ENCODE measurements at regions not wholly inside any gene's neighbourhood (a gene's known extent, or its start where the extent isn't known, plus 50 kb on each side); places are given as distances from the start of the nearest gene placed in this dataset.

DNA sequence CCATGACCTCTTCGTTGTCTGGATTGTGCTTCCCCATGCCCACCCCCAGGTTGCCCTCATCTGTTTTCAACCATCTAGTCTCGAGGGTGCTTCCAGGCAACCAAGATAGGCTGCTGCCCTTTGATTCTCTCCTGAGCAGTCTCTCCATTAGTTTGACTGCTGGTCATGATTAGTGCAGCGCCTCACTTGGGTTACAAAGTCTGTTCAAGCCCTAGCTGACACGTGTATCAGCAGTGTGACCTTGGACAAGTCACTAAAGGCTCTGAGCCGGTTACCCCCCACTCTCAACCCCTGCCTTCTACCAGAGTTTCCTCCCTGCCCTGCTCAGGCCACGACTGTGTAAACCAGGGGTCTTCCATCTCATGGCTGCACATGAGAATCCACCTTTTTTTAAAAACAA lies 185.3 kb upstream of the PWP1 start:
- in situ Hi-C loops (cut with MboI), result no loop called here
- H3K4me1 ChIP-seq (replicated peaks in 1 of 2; ENCODE audit: control insufficient read depth in 2 of 2, insufficient read depth in 2 of 2, low read length in 2 of 2), result no peaks in the 10 kb centered on the region
- intact Hi-C loops (cut with micrococcal nuclease), result no loop called here
- no peaks in the 10 kb centered on the region for H3K79me2 ChIP-seq (ENCODE audit: control insufficient read depth, insufficient read depth, low read length)
- ChIA-PET CTCF (ENCODE audit: low intra/inter-chr PET ratio) (no interaction called here), POLR2A (no interaction called here)
- no peaks in the 10 kb centered on the region for H3K9me3 ChIP-seq (replicated peaks; ENCODE audit: control insufficient read depth, insufficient read depth, low read depth, low read length)
- no peaks in the 10 kb centered on the region for H3K9me1 ChIP-seq (ENCODE audit: control insufficient read depth, insufficient read depth, low read length)
- no peak overlapping the region for H3K9ac ChIP-seq (ENCODE audit: insufficient read depth in 1 of 2, low read depth in 2 of 2, low read length in 2 of 2)
- peaks cover 2 to 11% of the 10 kb centered on the region in 2 experiments; a peak in 2 of 5 replicates for H3K27me3 ChIP-seq (ENCODE audit: control insufficient read depth in 2 of 2, insufficient read depth in 2 of 2, low read length in 2 of 2)
- WGBS (ENCODE audit: insufficient coverage, low coverage, missing lambda C conversion rate), result 1% methylated on average over 6 of the region's 6 CpGs
- FAIRE-seq (no peak), DNase-seq (ENCODE audit: extremely low read depth in 1 of 4, low spot score in 3 of 4) (no peak), ATAC-seq (no peak)
- no TSS peak for BruUV-seq (replicated peaks)
- no peak for TF ChIP-seq RBM15 (IDR thresholded peaks at IDR 0.05; ENCODE audit: insufficient read depth, low read length)
- TF ChIP-seq ZNF354B (CRISPR knock-in tag; IDR thresholded peaks at IDR 0.05), result no peak
- no peak for TF ChIP-seq ZFP30 (CRISPR knock-in tag; IDR thresholded peaks at IDR 0.05; ENCODE audit: borderline replicate concordance)
- TF ChIP-seq FOXA1 (IDR thresholded peaks at IDR 0.05; ENCODE audit: borderline replicate concordance), result no peak
- TF ChIP-seq NCOA2 (IDR thresholded peaks at IDR 0.05; ENCODE audit: partially characterized antibody in 2 of 2), result no peak
- no peaks in the 10 kb centered on the region; the same call in 1 of the 2 replicates for H4K20me1 ChIP-seq (replicated peaks; ENCODE audit: control insufficient read depth, insufficient read depth, low read length)
- H2AFZ ChIP-seq (ENCODE audit: low read depth, low read length), result no peak overlapping the region
- H3K27ac ChIP-seq (ENCODE audit: extremely low read depth, low read depth, low read length), result no peak overlapping the region
- no peak overlapping the region for H3K4me3 ChIP-seq
- no peaks in the 10 kb centered on the region for H3K36me3 ChIP-seq (ENCODE audit: control insufficient read depth, insufficient read depth, low read length)
- no peak overlapping the region for H3K4me2 ChIP-seq (ENCODE audit: insufficient read depth, low read length)

DNA sequence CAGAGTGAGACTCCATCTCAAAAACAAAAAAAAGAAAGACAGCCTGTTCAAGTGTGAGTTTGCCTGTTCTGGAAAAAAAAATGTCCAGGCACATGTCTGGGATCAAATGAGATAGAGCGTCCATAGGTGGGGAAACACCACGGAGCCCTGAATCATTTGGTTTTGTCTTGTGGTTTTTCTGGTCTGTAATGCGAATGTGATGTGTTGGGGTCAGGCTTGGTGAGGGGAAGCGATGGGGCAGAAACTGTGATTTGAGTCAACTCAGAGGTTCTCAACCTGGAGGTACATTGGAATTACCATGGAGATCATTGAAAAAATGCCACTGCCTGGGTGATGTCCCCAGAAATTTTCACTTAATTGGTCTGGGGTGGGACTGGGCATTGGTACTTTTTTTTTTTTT lies 183.9 kb upstream of the PWP1 start:
- no peaks in the 10 kb centered on the region for H3K36me3 ChIP-seq (ENCODE audit: control insufficient read depth, insufficient read depth, low read length)
- no peaks in the 10 kb centered on the region for H3K9me3 ChIP-seq (replicated peaks; ENCODE audit: control insufficient read depth, insufficient read depth, low read depth, low read length)
- ChIA-PET CTCF (ENCODE audit: low intra/inter-chr PET ratio) (no interaction called here), POLR2A (no interaction called here)
- no peak overlapping the region for H3K9ac ChIP-seq (ENCODE audit: insufficient read depth in 1 of 2, low read depth in 2 of 2, low read length in 2 of 2)
- in situ Hi-C loops (cut with MboI), result no loop called here
- intact Hi-C loops (cut with micrococcal nuclease), result no loop called here
- no TSS peak for BruUV-seq (replicated peaks)
- no peaks in the 10 kb centered on the region for H3K79me2 ChIP-seq (ENCODE audit: control insufficient read depth, insufficient read depth, low read length)
- WGBS (ENCODE audit: insufficient coverage, low coverage, missing lambda C conversion rate), result 0% methylated on average over 4 of the region's 4 CpGs
- FAIRE-seq, result no peak
- peaks cover 2 to 11% of the 10 kb centered on the region in 2 experiments; a peak in 2 of 5 replicates for H3K27me3 ChIP-seq (ENCODE audit: control insufficient read depth in 2 of 2, insufficient read depth in 2 of 2, low read length in 2 of 2)
- DNase-seq (ENCODE audit: extremely low read depth in 1 of 4, low spot score in 3 of 4), result no peak
- H3K4me1 ChIP-seq (replicated peaks in 1 of 2; ENCODE audit: control insufficient read depth in 2 of 2, insufficient read depth in 2 of 2, low read length in 2 of 2), result no peaks in the 10 kb centered on the region
- H3K9me1 ChIP-seq (ENCODE audit: control insufficient read depth, insufficient read depth, low read length), result no peaks in the 10 kb centered on the region
- TF ChIP-seq E2F3 (CRISPR knock-in tag; IDR thresholded peaks at IDR 0.05) (no peak), SETDB1 (IDR thresholded peaks at IDR 0.05; ENCODE audit: low read length) (no peak), ZNF224 (CRISPR knock-in tag; IDR thresholded peaks at IDR 0.05) (no peak), MYC (IDR thresholded peaks at IDR 0.05; ENCODE audit: low read depth, low read length) (no peak), MYC (CRISPR knock-in tag; IDR thresholded peaks at IDR 0.05; ENCODE audit: borderline replicate concordance, low read depth) (no peak), CBX5 (IDR thresholded peaks at IDR 0.05; ENCODE audit: borderline replicate concordance, low read depth) (no peak), FOXJ3 (CRISPR knock-in tag; IDR thresholded peaks at IDR 0.05) (no peak), PHF20 (IDR thresholded peaks at IDR 0.05; ENCODE audit: partially characterized antibody) (no peak), ZSCAN29 (IDR thresholded peaks at IDR 0.05) (no peak)
- TF ChIP-seq, protein P1, sequence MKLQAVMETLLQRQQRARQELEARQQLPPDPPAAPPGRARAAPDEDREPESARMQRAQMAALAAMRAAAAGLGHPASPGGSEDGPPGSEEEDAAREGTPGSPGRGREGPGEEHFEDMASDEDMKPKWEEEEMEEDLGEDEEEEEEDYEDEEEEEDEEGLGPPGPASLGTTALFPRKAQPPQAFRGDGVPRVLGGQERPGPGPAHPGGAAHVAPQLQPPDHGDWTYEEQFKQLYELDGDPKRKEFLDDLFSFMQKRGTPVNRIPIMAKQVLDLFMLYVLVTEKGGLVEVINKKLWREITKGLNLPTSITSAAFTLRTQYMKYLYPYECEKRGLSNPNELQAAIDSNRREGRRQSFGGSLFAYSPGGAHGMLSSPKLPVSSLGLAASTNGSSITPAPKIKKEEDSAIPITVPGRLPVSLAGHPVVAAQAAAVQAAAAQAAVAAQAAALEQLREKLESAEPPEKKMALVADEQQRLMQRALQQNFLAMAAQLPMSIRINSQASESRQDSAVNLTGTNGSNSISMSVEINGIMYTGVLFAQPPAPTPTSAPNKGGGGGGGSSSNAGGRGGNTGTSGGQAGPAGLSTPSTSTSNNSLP (IDR thresholded peaks at IDR 0.05; ENCODE audit: borderline replicate concordance, low read depth, low read length), result no peak
- TF ChIP-seq, protein P2, sequence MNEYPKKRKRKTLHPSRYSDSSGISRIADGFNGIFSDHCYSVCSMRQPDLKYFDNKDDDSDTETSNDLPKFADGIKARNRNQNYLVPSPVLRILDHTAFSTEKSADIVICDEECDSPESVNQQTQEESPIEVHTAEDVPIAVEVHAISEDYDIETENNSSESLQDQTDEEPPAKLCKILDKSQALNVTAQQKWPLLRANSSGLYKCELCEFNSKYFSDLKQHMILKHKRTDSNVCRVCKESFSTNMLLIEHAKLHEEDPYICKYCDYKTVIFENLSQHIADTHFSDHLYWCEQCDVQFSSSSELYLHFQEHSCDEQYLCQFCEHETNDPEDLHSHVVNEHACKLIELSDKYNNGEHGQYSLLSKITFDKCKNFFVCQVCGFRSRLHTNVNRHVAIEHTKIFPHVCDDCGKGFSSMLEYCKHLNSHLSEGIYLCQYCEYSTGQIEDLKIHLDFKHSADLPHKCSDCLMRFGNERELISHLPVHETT (CRISPR knock-in tag; conservative IDR thresholded peaks at IDR 0.05 in 1 of 2, IDR thresholded peaks at IDR 0.05 in 1 of 2), result no peak
- H3K4me3 ChIP-seq, result no peak overlapping the region
- no peak for ATAC-seq
- H2AFZ ChIP-seq (ENCODE audit: low read depth, low read length), result no peak overlapping the region
- H3K27ac ChIP-seq (ENCODE audit: extremely low read depth, low read depth, low read length), result no peak overlapping the region
- H4K20me1 ChIP-seq (replicated peaks; ENCODE audit: control insufficient read depth, insufficient read depth, low read length), result no peaks in the 10 kb centered on the region; the same call in 1 of the 2 replicates
- no peak overlapping the region for H3K4me2 ChIP-seq (ENCODE audit: insufficient read depth, low read length)
